HG03354 (cell line): ENCODE measurements at regions not wholly inside any gene's neighbourhood (a gene's known extent, or its start where the extent isn't known, plus 50 kb on each side); places are given as distances from the start of the nearest gene placed in this dataset.
A peak's percentile ranks its signal among the peaks of the same experiment; 100 is the strongest.

ENCODE experiments used
- ATAC-seq: cut with Tn5 transposase; IDR thresholded peaks from one replicate; pipeline ENCODE4 v1.9.1; 2021; ENCODE audit warnings: mild to moderate bottlenecking; ENCODE audit not compliant: unreplicated experiment, poor library complexity, severe bottlenecking

DNA sequence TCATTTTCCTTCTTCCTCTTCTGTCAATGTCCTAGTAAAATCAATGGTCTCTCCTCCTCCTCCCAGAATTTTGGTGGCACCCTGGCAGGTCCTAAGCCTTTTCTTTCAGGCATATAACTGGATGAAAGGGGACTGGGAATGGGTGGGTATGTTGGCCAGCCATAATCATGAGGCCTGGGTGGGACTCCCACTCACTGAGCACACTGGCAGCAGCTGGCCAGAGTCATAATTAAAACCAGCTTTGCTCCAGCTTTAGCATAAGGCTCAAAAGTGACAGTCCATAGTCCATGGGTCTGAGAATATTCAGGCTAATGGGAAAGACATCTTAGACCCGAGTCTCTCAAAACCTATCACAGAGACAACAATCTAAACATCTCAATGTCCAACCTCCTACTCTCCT lies 190.0 kb upstream of the BTBD3 start:
- ATAC-seq: no peak

DNA sequence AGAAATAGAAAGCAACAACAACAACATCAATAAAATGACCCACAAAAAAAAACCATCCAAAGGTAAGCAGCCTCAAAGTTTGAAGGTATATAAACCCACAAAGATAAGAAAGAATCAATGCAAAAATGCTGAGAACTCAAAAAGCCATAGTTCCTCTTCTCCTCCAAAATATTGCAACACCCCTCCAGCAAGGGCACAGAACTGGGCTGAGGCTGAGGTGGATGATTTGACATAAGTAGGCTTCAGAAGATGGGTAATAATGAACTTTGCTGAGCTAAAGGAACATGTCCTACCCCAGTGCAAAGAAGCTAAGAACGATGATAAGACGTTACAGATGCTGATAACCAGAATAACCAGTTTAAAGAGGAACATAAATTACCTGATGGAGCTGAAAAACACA lies 188.8 kb upstream of the BTBD3 start:
- no peak for ATAC-seq

DNA sequence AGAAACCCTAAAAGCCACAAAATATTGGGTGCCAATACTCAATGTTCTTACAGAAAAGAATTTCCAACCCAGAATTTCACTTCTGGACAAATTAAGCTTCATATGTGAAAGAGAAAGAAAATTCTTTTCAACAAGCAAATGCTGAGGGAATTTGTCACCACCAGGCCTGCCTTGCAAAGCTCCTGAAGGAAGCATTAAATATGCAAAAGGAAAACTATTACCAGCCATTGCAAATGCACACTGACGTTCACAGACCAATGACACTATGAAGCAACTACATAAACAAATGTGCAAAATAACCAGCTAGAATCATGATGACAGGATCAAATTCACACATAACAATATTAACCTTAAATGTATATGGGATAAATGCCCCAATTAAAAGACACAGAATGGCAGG lies 187.9 kb upstream of the BTBD3 start:
- ATAC-seq: no peak

DNA sequence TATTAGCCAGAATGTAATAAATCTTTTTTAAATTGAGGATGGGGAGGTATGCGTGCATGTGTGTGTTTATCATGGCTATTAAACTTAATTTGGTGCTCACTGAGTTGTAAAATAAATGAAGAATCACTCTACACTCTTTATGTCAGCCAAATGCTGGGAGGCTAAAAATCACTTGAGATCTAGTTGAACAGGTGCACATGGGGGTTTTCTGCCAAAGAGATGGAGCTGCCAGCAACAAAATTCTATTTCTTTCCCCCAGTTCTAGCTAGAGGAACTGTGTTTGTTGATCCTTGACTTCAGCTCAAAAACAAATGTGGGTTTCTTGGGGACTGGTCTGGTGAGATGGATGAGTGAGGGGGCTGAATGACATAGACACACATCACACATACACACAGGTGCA lies 183.3 kb upstream of the BTBD3 start:
- ATAC-seq: no peak

DNA sequence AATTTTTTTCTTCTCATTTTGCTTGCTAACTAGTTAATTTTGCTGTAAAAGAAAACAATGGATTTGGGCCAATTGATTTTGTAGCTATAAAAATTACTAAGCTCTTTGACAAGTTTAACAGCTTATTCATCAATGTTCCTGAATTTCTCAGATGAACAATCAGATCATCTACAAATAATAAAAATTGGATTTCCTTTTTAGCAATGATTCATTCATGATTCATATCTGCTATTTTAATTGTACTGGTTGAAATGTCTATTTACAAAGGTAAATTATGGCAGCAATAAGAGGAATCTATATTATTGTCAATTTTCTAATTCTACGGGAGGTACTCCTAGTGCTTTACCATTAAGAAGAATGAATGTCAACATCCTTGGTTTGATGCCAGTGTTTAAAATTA lies 178.8 kb upstream of the BTBD3 start:
- ATAC-seq: no peak

DNA sequence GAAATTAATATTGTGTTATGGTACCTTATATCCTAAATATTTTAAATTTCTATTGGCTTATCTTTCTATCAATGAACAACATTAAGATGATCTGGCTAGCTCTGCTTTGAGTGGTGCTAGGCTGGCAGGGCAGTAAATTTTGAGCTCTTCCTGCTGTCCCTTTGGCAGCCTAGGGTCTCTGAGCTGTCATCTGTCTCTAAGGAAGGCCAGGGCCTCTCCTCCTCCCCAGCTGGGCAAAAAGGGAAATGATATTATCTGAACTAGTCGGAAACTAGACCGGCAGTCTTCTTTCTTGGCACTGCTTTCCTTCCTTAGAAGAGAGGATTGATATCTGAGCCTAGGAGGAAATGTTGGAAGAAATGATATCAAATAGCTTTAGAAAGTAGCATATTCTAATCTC lies 176.7 kb upstream of the BTBD3 start:
- ATAC-seq: no peak

DNA sequence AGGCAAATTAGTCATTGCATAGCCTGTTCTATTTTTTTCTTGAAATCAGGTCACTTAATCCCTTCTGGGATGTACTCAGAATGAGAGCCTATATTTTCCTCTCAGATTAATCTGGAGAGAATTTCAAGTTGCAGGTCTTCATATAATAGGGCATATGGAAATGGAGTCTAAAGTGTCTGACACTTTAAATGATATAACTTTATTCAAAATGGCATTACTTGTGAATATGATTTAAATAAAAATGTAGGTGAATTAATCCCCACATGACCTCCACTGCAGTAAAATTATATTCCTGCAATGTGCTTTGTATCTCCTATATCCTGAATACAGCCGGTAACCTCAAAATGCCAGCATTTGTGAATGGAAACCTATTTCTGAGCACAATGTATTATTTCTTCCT lies 172.5 kb upstream of the BTBD3 start:
- ATAC-seq: no peak

DNA sequence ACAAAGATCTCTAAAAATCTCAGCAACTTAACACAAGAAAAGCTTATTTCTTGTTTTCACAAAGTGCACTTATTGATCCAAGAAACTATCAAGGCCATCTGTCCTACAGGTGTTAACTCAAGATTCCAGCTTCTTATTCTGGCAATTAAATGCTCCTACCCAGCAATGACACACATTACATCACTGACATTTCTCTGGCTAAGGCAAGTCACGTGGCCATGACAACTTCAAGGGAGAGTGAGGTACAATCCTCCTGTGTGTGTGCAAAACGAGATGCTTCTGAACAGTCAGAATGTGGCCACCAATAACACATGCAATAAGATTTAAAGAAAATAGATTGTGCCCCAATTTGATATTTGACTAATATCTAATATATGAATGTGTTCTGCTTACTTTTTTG lies 169.3 kb upstream of the BTBD3 start:
- no peak for ATAC-seq

DNA sequence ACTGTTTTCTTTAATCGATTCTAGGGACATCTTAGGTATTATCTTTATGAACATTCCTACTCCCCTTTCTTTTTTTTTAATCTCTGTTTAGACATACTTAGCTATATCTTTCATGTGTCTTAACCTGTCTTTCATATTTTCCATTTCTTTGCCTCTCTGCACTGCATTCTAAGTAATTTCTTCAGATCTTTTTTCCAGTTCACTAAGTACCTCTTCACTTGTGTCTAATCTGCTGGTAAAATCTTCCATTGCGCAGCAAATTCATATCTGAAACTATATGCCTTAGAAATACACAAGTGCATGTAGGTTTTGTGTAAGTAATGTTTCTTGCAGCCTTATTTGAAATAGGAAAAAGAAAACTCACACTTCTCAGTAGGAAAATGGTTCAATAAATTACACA lies 165.4 kb upstream of the BTBD3 start:
- ATAC-seq: no peak

DNA sequence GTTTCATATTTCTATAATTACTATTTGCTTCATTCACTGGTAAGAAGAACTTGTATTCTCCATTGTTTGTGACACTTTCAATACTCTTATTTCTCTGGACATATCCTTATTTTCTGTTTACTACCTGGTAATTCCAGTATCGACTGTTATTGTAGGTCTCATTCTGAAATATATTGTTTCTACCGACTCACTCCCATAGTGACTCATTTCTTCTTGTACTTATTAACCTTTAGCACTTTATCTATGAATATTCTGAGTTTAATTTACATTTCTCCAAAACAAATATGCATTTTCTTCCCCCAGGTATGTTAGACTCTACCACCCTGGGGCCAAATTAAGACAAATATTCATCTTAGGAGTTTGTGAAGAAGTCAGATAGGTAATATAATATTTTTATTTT lies 164.5 kb upstream of the BTBD3 start:
- ATAC-seq: no peak

DNA sequence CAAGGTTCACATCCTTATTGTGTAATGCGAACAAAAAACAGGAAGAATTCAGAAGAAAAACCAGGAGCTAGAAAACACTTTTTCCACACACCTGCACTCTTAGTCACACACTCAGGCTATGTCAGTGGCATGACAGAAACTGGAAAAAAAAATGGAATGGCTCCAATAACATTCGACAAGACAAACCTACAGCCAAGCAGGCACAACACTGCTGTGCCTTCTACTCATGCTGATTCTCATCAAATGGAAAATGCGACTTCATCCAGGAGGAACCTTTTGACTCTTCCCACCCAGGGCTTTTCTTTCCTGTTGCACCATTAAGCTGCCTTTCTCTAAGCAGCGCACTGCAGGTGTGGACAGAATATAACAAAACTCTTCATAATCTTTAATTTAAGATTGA lies 163.2 kb upstream of the BTBD3 start:
- ATAC-seq: no peak

DNA sequence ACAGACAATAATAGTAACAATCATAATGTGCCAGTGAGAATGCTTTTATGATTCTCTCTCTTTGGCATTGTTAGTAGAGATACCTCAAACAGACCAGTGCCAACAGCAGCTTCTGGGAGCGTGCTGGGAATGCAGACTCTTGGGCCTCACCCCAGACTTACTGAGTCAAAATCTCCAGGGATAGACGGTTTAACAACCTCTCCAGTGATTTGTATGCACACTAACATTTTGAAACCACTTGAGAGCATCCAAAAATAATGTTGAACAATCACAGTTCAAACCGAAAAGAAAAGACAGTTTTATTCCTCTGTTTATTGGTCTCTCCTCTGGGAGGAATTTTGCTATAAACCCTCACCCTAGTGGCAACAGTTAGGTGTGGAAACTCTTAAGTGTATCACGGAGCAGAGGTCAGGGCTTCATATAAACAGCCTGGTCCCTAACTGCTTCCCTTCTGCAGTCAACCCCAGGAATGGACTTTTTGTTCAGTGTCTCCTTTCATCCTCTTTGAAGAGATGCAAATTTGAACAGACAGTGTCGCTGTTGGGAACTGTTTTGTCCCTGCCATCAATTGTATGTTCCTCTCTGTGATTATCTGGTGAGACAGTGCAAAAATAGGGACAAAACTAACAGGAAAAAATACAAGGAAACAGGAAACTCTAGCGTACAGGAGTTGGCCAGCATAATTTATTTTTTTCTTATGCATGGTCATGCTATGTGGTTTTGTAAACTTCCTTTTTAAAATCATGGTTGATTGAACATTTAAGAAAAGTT lies 162.4 kb upstream of the BTBD3 start:
- no peak for ATAC-seq

DNA sequence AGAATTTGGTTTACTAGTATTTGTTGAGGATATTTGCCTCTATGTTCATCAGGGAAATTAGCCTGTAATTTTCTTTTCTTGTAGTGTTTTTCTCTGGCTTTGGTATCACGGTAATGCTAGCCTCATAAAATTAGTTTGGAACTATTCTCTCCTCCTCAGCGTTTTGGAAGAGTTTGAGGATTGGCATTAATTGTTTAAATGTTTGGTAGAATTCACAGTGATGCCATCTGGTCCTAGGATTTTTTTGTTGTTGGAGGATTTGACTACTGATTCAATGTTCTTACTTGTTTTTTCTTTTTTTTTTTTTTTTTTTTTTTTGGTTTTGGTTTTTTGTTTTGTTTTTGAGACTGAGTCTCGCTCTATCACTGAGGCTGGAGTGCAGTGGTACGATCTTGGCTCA lies 156.2 kb upstream of the BTBD3 start:
- no peak for ATAC-seq

DNA sequence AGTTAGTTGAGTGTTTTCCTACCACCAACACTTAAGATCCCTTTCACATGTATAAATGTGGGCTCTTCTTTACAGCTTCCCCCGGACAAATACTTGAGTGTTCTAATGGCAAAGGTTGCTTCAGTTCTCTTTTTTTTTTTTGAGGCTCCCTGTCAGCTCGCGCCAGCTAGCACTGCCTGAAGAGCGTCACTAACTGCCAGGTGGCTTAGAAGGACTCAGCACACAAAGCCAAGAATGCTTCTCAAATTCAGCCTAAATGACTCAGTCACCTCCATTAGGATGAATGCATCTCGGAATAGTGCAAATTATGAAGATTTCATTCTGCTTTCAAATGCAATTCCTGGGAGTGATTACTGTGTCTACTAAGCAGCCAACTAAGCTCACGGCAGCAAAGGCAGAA lies 150.7 kb upstream of the BTBD3 start:
- no peak for ATAC-seq

DNA sequence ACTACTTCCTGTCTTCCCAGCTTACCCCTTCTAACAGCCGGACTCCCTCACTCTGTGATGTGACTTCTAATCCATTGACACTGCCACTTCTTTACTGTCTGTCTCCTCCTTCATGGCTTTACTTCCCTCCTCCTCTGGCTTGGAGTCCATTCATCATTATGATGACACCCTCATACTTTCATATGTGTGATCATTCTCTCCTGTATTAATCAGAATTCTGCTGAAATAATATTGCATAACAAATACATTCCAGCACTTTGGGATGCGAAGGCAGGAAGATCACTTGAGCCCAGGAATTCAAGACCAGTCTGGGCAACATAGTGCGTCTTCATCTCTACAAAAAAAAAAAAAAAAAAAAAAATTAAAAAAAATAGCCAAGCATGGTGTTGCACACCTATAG lies 147.9 kb upstream of the BTBD3 start:
- no peak for ATAC-seq

DNA sequence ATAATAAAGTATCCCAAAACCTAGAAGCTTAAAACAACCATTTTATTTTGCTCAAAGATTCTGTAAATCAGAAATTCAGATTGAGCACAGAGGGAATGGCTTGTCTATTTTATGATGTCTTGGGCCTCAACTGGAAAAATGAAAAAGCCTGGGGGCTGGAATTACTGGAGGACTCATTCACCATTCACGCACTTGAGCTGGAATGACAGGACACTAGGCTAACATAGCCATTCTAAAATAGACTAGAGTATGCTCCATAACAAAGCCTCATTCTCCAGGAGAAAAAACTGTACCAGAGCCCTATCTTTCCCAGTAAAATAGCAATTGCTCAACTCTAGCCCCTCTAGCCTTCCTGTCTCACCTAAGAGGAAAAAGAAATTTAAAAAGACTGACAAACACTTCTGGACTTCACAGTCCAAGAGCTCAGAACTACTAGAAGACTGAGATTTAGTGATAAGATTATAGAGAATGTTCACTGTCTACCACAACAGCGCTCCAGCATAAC lies 145.4 kb upstream of the BTBD3 start:
- ATAC-seq: no peak

DNA sequence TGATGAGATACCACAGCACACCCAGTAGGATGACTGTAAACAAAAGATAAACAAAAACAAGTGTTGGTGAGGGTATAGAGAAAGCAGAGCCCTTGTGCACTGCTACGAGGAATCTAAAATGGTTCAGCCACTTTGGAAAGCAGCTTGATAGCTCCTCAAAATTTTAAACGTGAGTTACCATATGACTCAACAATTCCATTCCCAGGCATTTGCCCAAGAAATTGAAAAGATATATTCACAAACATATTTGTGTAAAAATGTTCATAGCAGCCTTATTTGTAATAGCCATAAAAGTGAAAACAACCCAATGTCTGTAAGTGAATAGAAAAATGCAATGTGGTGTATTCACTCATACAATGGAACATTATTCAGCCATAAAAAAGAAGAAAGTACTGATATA lies 141.0 kb upstream of the BTBD3 start:
- no peak for ATAC-seq

DNA sequence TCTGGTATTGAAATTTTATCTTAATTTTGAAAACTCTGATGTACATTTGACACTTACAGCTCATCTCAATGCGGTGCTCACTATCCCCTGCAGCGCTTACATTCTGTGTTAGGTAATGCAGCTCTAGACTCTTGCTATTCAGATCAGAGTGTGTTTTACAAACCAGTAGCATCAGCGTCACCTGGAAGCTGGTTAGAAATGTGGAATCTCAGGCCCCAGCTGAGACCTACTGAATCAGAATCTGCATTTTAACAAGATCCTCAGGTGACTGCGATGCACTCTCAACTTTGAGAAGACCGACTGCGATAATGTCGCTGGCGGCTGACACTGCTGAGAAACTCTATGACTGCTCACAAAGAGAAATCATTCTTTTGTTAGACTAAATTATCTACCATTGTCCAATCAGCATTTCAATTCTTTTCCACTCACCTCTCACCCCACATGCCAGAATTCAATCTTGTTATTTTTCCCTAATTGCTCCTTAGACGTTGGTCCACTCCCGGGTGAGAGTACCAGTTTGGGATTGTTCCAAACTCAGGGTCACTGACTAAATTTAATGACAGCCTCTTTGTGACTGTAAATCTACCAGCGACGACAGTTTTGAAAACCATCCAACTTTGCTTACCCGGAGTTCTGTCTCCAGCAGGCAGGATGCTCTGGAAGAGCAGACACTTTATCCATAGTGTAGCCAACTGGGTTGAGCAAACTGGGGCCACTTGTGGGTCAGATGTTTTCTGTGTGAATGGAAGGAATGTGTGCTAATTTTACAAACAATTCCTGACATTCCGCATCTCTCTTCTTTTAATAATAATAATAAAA lies 140.1 kb upstream of the BTBD3 start:
- ATAC-seq: no peak

DNA sequence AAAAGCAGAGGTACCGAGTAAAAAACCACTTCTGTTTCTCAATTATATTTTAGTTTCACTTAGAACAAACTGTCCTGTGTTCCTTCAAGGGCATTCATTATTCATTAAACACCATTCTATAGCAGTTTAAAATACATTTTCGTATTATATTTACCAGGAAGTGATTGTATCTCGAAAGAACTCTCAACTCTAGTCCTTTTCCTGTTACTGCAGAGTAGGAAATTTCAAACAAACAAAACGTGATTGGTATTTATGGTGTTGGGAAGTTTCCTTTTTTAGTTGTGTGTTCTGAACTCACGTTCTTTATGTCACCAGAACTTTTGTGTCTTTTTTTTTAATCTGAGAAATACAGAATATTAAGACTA lies 139.5 kb upstream of the BTBD3 start:
- ATAC-seq: no peak

DNA sequence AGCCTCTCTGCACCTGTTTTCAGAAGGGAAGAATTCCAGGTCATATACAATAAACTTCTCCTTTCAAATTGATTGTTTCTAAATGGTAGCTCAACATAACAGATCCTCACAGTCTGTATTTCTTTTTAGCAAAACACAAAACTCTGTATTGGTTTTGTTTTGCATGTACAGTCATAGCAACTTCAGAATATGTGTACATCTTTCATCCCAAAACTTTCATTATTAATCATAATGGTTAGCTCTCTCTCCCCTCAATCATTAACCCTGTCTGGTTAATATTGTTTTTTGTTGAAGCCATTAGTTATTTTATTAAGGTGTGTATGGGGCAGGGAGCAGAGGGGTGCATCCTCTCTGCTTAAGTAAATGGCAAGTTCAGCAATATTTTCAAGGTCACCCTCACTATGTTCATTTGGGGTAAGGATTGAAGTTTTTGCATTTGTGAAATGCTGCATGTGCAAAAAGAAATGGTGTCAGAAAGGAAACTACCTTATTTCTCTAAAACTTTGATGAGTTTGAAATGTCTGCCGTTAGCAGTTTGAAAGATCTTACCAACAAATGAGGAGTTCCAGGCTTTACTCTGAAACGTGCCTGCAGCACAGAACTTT lies 136.8 kb upstream of the BTBD3 start:
- ATAC-seq: peak; percentile 91
